K562 (cell line): ENCODE measurements at regions not wholly inside any gene's neighbourhood (a gene's known extent, or its start where the extent isn't known, plus 50 kb on each side); places are given as distances from the start of the nearest gene placed in this dataset.

ENCODE experiments used
- ATAC-seq: fragments of 200-7000 bp; cut with Tn5 transposase; 3 replicates; pipeline ENCODE4 v1.9.1; 2020; ENCODE audit warnings: moderate library complexity
- BruUV-seq: library from RNA; stranded (reverse); fragments of 400-500 nt; replicated peaks from 2 replicates; lab custom pipeline; 2021; lab: Mats Ljungman, UMichigan
- CTCF ChIA-PET: fragments of 300-600 bp; formaldehyde crosslinking; extraction: SDS; loops from one replicate; lab custom pipeline; 2021; ENCODE audit warnings: low intra/inter-chr PET ratio; lab: Yijun Ruan, JAX
- POLR2A ChIA-PET: fragments of 300-600, 350-650 bp; sonication (Branson Sonifier 250); formaldehyde crosslinking; extraction: SDS; loops from one replicate; lab custom pipeline; 2021; ENCODE audit warnings: antibody characterized with exemption, inconsistent platforms; lab: Yijun Ruan, JAX
- DNase-seq, 4 experiments: peaks; one replicate each; pipeline versions ENCODE4 v3.0.0 to v3.0.0-alpha.2; 2011 to 2018; ENCODE audit warnings: low spot score in 3 of 4, mixed read lengths in 3 of 4; ENCODE audit errors: extremely low read depth in 1 of 4
- FAIRE-seq: peaks from 2 replicates; lab custom pipeline; 2011; peaks lifted over from hg19 to GRCh38; lab: Jason Lieb, UNC
- H2AFZ ChIP-seq: 2 replicates; pipeline ENCODE4 v1.6.0; 2011; ENCODE audit warnings: low read depth, low read length, control low read depth, inconsistent platforms
- H3K27ac ChIP-seq: fragments of 200-600 bp; 3 replicates; pipeline ENCODE4 v1.8.0; 2011; ENCODE audit warnings: low read depth, mild to moderate bottlenecking, control low read depth, inconsistent platforms, low read length, moderate library complexity, mixed read lengths; ENCODE audit errors: extremely low read depth
- H3K27me3 ChIP-seq, 2 experiments: fragments of 300-600 bp in 1 of 2; 2 replicates in 1 of 2; 3 replicates in 1 of 2; pipeline versions ENCODE4 v1.6.0 to v1.8.0; 2011; ENCODE audit warnings: inconsistent platforms in 2 of 2, low read length in 2 of 2, mild to moderate bottlenecking in 1 of 2, mixed read lengths in 1 of 2, moderate library complexity in 1 of 2; ENCODE audit not compliant: control insufficient read depth in 2 of 2, insufficient read depth in 2 of 2
- H3K36me3 ChIP-seq: fragments of 300-600 bp; 3 replicates; pipeline ENCODE4 v1.8.0; 2011; ENCODE audit warnings: mild to moderate bottlenecking, low read length, inconsistent platforms; ENCODE audit not compliant: control insufficient read depth, insufficient read depth
- H3K4me1 ChIP-seq, 2 experiments: fragments of 200-600 bp in 1 of 2; replicated peaks in 1 of 2; 2 replicates in 1 of 2; 3 replicates in 1 of 2; pipeline versions ENCODE4 v1.5.1 to v1.8.0; 2011; ENCODE audit warnings: inconsistent platforms in 2 of 2, low read length in 2 of 2, mild to moderate bottlenecking in 1 of 2, mixed read lengths in 1 of 2, moderate library complexity in 1 of 2; ENCODE audit not compliant: control insufficient read depth in 2 of 2, insufficient read depth in 2 of 2
- H3K4me2 ChIP-seq: 2 replicates; pipeline ENCODE4 v1.6.1; 2011; ENCODE audit warnings: low read length, control low read depth, inconsistent platforms, mixed read lengths; ENCODE audit not compliant: insufficient read depth
- H3K4me3 ChIP-seq: fragments of 200-600 bp; sonication (generic), shearing (Covaris generic); 2 replicates; pipeline ENCODE4 v1.5.1; 2016; ENCODE audit warnings: control low read depth, inconsistent platforms
- H3K79me2 ChIP-seq: fragments of 200-600 bp; 3 replicates; pipeline ENCODE4 v1.8.0; 2011; ENCODE audit warnings: low read length, inconsistent platforms; ENCODE audit not compliant: control insufficient read depth, insufficient read depth
- H3K9ac ChIP-seq, 2 experiments: 2 replicates each; pipeline versions ENCODE4 v1.6.0 to v1.6.1; 2011; ENCODE audit warnings: low read depth in 2 of 2, low read length in 2 of 2, control low read depth in 1 of 2, inconsistent platforms in 1 of 2, mild to moderate bottlenecking in 1 of 2, mixed read lengths in 1 of 2; ENCODE audit not compliant: insufficient read depth in 1 of 2
- H3K9me1 ChIP-seq: one replicate; pipeline ENCODE4 v1.6.0; 2011; ENCODE audit warnings: inconsistent platforms, mild to moderate bottlenecking, low read length, moderate library complexity; ENCODE audit not compliant: control insufficient read depth, insufficient read depth
- H3K9me3 ChIP-seq: replicated peaks from 2 replicates; pipeline ENCODE4 v1.5.1; 2011; ENCODE audit warnings: low read depth, low read length, inconsistent platforms; ENCODE audit not compliant: control insufficient read depth, insufficient read depth
- H4K20me1 ChIP-seq: replicated peaks from 2 replicates; pipeline ENCODE4 v1.6.1; 2011; ENCODE audit warnings: low read length, inconsistent platforms, mixed read lengths; ENCODE audit not compliant: control insufficient read depth, insufficient read depth
- BRCA1 ChIP-seq, 2 experiments: fragments of 450-650 bp in 1 of 2; sonication (generic) in 1 of 2; formaldehyde crosslinking in 1 of 2; IDR thresholded peaks; 2 replicates each; pipeline versions ENCODE4 v1.5.0 to v1.6.1; 2017 to 2020; ENCODE audit warnings: mild to moderate bottlenecking in 1 of 2, missing genetic modification reagents in 1 of 2
- CCNT2 ChIP-seq: IDR thresholded peaks from 2 replicates; pipeline ENCODE4 v1.6.1; 2011; ENCODE audit warnings: borderline replicate concordance, low read depth, mild to moderate bottlenecking, moderate library complexity, mixed read lengths, low read length; ENCODE audit not compliant: insufficient read length; ENCODE audit errors: extremely low read depth
- ELF2 ChIP-seq: fragments of 250-450 bp; sonication (Bioruptor Pico); IDR thresholded peaks from 2 replicates; pipeline ENCODE4 v1.5.0; 2021; ENCODE audit warnings: mild to moderate bottlenecking
- MTA1 ChIP-seq: fragments of 450-650 bp; IDR thresholded peaks from 2 replicates; pipeline ENCODE4 v1.6.1; 2017; ENCODE audit warnings: borderline replicate concordance
- WGBS: fragments of 100-300 bp; shearing (Covaris generic); methylation state at CpG from one replicate; pipeline ENCODE4 v1.1.6; 2016; ENCODE audit warnings: low coverage, mixed read lengths; ENCODE audit not compliant: insufficient coverage; ENCODE audit errors: missing lambda C conversion rate; 5-methylcytosine and 5-hydroxymethylcytosine counted together
- in situ Hi-C: fragments of 300-500 bp; cut with MboI; formaldehyde crosslinking; loops from 4 replicates; pipeline ENCODE4 v1.15.0; 2018; ENCODE audit warnings: inconsistent platforms, mixed read lengths
- intact Hi-C: fragments of 100-400 bp; cut with micrococcal nuclease; formaldehyde crosslinking; loops from 2 replicates; pipeline ENCODE4 v1.14.2; 2022
- TF ChIP-seq, protein P1 (sequence below): fragments of 250-450 bp; sonication (Bioruptor Pico); IDR thresholded peaks from 2 replicates; pipeline ENCODE4 v1.9.0; 2021; ENCODE audit warnings: mild to moderate bottlenecking, inconsistent platforms
- TF ChIP-seq, protein P2 (sequence below): fragments of 450-650 bp; conservative IDR thresholded peaks from 2 replicates; pipeline ENCODE4 v1.6.1; 2016; ENCODE audit warnings: missing genetic modification characterization, low read depth, mild to moderate bottlenecking, control low read depth, missing compliant biosample characterization
- TF ChIP-seq, protein P3 (sequence below): fragments of 250-450 bp; sonication (Bioruptor Pico); IDR thresholded peaks from 2 replicates; pipeline ENCODE4 v1.4.0; 2020; ENCODE audit warnings: mild to moderate bottlenecking, moderate library complexity
- TF ChIP-seq, protein P4 (sequence below): IDR thresholded peaks from 2 replicates; pipeline ENCODE4 v1.6.1; 2011; ENCODE audit warnings: borderline replicate concordance, low read depth, mild to moderate bottlenecking, moderate library complexity, low read length; ENCODE audit not compliant: insufficient read depth, poor library complexity, severe bottlenecking

DNA sequence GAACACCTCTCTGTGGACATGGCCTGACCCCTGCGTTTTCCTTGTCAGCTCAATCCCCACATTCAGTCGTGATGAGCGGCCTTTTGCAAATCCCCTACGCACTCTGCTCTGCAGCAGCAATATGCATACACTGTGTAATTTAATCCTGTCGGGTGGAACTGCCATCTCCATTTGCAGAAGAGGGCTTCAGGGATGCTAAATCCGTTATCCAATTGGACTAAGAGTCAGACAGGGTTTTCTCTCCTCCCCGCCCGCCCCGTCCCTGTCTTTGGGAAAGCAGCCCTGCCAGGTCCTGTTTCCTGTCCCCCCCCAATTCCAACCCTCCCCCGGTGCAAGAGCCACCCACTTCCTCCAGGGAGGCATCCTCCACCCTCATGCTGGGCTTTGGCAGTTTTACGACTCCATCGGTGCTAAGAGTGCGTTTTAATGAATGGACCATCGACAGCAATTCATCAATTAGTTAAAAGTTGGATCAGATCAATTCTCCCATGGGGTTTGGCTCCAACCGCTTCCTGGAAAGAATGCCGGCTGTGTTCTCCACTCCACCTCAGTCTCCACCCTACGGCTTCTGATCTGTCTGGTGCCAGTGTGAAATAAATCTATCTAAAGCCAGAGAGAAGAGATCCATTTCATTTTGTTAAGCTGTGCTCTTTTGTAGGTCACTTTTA is 53.5 kb upstream of the ASAP2 start:
- H3K4me3 ChIP-seq = no peak overlapping the region
- POLR2A ChIA-PET = interaction anchor here (0.9 kb wide), 1 partner anchor 218 kb away, joined by 3 read pairs; no protein-coding TSS in a partner anchor
- H3K27me3 ChIP-seq = peaks cover 27 to 85% of the 10 kb centered on the region in 2 experiments
- no peaks in the 10 kb centered on the region for H3K36me3 ChIP-seq
- H3K4me1 ChIP-seq = peaks cover 0 to 8% of the 10 kb centered on the region in 2 experiments; a peak in 1 of 5 replicates
- H2AFZ ChIP-seq = no peak overlapping the region
- no peak for DNase-seq
- no peaks in the 10 kb centered on the region for H3K9me1 ChIP-seq
- no peak overlapping the region for H3K9ac ChIP-seq
- H3K27ac ChIP-seq = no peak overlapping the region
- no peak overlapping the region for H3K4me2 ChIP-seq
- no peaks in the 10 kb centered on the region for H3K79me2 ChIP-seq
- CTCF ChIA-PET = no interaction called here
- FAIRE-seq = no peak
- no TSS peak for BruUV-seq
- WGBS = 3% methylated on average over 14 of the region's 17 CpGs
- ATAC-seq = no peak; the same call in 2 of the 3 replicates
- TF ChIP-seq, protein P1, sequence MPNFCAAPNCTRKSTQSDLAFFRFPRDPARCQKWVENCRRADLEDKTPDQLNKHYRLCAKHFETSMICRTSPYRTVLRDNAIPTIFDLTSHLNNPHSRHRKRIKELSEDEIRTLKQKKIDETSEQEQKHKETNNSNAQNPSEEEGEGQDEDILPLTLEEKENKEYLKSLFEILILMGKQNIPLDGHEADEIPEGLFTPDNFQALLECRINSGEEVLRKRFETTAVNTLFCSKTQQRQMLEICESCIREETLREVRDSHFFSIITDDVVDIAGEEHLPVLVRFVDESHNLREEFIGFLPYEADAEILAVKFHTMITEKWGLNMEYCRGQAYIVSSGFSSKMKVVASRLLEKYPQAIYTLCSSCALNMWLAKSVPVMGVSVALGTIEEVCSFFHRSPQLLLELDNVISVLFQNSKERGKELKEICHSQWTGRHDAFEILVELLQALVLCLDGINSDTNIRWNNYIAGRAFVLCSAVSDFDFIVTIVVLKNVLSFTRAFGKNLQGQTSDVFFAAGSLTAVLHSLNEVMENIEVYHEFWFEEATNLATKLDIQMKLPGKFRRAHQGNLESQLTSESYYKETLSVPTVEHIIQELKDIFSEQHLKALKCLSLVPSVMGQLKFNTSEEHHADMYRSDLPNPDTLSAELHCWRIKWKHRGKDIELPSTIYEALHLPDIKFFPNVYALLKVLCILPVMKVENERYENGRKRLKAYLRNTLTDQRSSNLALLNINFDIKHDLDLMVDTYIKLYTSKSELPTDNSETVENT (CRISPR knock-in tag) = no peak
- TF ChIP-seq BRCA1 (IDR thresholded peaks at IDR 0.05) (no peak), BRCA1 (CRISPR knock-in tag; IDR thresholded peaks at IDR 0.05) (no peak), CCNT2 (no peak), ELF2 (no peak), MTA1 (no peak)
- TF ChIP-seq, protein P2, sequence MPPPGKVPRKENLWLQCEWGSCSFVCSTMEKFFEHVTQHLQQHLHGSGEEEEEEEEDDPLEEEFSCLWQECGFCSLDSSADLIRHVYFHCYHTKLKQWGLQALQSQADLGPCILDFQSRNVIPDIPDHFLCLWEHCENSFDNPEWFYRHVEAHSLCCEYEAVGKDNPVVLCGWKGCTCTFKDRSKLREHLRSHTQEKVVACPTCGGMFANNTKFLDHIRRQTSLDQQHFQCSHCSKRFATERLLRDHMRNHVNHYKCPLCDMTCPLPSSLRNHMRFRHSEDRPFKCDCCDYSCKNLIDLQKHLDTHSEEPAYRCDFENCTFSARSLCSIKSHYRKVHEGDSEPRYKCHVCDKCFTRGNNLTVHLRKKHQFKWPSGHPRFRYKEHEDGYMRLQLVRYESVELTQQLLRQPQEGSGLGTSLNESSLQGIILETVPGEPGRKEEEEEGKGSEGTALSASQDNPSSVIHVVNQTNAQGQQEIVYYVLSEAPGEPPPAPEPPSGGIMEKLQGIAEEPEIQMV = no peak
- TF ChIP-seq, protein P3, sequence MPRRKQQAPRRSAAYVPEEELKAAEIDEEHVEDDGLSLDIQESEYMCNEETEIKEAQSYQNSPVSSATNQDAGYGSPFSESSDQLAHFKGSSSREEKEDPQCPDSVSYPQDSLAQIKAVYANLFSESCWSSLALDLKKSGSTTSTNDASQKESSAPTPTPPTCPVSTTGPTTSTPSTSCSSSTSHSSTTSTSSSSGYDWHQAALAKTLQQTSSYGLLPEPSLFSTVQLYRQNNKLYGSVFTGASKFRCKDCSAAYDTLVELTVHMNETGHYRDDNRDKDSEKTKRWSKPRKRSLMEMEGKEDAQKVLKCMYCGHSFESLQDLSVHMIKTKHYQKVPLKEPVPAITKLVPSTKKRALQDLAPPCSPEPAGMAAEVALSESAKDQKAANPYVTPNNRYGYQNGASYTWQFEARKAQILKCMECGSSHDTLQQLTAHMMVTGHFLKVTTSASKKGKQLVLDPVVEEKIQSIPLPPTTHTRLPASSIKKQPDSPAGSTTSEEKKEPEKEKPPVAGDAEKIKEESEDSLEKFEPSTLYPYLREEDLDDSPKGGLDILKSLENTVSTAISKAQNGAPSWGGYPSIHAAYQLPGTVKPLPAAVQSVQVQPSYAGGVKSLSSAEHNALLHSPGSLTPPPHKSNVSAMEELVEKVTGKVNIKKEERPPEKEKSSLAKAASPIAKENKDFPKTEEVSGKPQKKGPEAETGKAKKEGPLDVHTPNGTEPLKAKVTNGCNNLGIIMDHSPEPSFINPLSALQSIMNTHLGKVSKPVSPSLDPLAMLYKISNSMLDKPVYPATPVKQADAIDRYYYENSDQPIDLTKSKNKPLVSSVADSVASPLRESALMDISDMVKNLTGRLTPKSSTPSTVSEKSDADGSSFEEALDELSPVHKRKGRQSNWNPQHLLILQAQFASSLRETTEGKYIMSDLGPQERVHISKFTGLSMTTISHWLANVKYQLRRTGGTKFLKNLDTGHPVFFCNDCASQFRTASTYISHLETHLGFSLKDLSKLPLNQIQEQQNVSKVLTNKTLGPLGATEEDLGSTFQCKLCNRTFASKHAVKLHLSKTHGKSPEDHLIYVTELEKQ (CRISPR knock-in tag) = no peak
- TF ChIP-seq, protein P4, sequence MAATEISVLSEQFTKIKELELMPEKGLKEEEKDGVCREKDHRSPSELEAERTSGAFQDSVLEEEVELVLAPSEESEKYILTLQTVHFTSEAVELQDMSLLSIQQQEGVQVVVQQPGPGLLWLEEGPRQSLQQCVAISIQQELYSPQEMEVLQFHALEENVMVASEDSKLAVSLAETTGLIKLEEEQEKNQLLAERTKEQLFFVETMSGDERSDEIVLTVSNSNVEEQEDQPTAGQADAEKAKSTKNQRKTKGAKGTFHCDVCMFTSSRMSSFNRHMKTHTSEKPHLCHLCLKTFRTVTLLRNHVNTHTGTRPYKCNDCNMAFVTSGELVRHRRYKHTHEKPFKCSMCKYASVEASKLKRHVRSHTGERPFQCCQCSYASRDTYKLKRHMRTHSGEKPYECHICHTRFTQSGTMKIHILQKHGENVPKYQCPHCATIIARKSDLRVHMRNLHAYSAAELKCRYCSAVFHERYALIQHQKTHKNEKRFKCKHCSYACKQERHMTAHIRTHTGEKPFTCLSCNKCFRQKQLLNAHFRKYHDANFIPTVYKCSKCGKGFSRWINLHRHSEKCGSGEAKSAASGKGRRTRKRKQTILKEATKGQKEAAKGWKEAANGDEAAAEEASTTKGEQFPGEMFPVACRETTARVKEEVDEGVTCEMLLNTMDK = no peak
- no peaks in the 10 kb centered on the region for H3K9me3 ChIP-seq
- in situ Hi-C loops = no loop called here
- intact Hi-C loops = no loop called here
- H4K20me1 ChIP-seq = 0 out of 2 replicates have a peak, but pooled peaks cover 3% of the 10 kb centered on the region
